CD8-positive, alpha-beta memory T cell (primary cell): ENCODE measurements at regions not wholly inside any gene's neighbourhood (a gene's known extent, or its start where the extent isn't known, plus 50 kb on each side); places are given as distances from the start of the nearest gene placed in this dataset.
A peak's percentile ranks its signal among the peaks of the same experiment; 100 is the strongest.
"Not testable (repeated sequence)": the region's sequence is repeated elsewhere in the genome, so short reads cannot be mapped to it uniquely, and the experiment has no call there.

Experiments
- CTCF ChIA-PET: fragments of 350-600 bp; sonication (Branson Sonifier 250); formaldehyde crosslinking; loops from one replicate; lab custom pipeline; 2021; ENCODE audit warnings: antibody characterized with exemption; lab: Charles Lee
- POLR2A ChIA-PET: fragments of 350-600 bp; sonication (Branson Sonifier 250); formaldehyde crosslinking; loops from one replicate; lab custom pipeline; 2021; ENCODE audit warnings: antibody characterized with exemption; lab: Charles Lee
- DNase-seq, 5 donors: peaks; one replicate each; pipeline versions ENCODE4 v3.0.0 to v3.0.0-alpha.2; 2020 to 2022; ENCODE audit warnings: mixed read lengths in 1 of 5
- H3K27ac ChIP-seq: one replicate; pipeline ENCODE4 v1.7.0; 2013; ENCODE audit warnings: low read depth, mild to moderate bottlenecking, low read length, moderate library complexity
- H3K27me3 ChIP-seq: 2 replicates; pipeline ENCODE4 v1.7.0; 2013; ENCODE audit warnings: low read length, mild to moderate bottlenecking; ENCODE audit not compliant: insufficient read depth, poor library complexity, severe bottlenecking
- H3K36me3 ChIP-seq: 2 replicates; pipeline ENCODE4 v1.7.0; 2013; ENCODE audit warnings: mild to moderate bottlenecking, low read length, moderate library complexity; ENCODE audit not compliant: insufficient read depth
- H3K4me1 ChIP-seq: 2 replicates; pipeline ENCODE4 v1.7.0; 2013; ENCODE audit warnings: mild to moderate bottlenecking, low read length, moderate library complexity; ENCODE audit not compliant: insufficient read depth
- H3K4me3 ChIP-seq: 2 replicates; pipeline ENCODE4 v1.7.0; 2013; ENCODE audit warnings: mild to moderate bottlenecking, low read length
- H3K9me3 ChIP-seq: 2 replicates; pipeline ENCODE4 v1.7.0; 2013; ENCODE audit warnings: mild to moderate bottlenecking, low read length
- H3K27ac Mint-ChIP-seq, 8 donors: one replicate each; pipeline ENCODE4 v1.8.0; 2020 to 2021; ENCODE audit warnings: mixed read lengths in 8 of 8, mild to moderate bottlenecking in 6 of 8, inconsistent platforms in 3 of 8, moderate library complexity in 3 of 8
- H3K27me3 Mint-ChIP-seq, 2 donors: one replicate each; pipeline ENCODE4 v1.8.0; 2020 to 2021; ENCODE audit warnings: mixed read lengths in 2 of 2, mild to moderate bottlenecking in 1 of 2, moderate library complexity in 1 of 2
- H3K36me3 Mint-ChIP-seq, 3 donors: one replicate each; pipeline ENCODE4 v1.8.0; 2020 to 2021; ENCODE audit warnings: mixed read lengths in 3 of 3, inconsistent platforms in 1 of 3, mild to moderate bottlenecking in 1 of 3
- H3K4me1 Mint-ChIP-seq, 3 donors: one replicate each; pipeline ENCODE4 v1.8.0; 2020 to 2021; ENCODE audit warnings: mixed read lengths in 3 of 3, inconsistent platforms in 1 of 3, mild to moderate bottlenecking in 1 of 3
- H3K4me3 Mint-ChIP-seq, 7 donors: one replicate each; pipeline ENCODE4 v1.8.0; 2020 to 2021; ENCODE audit warnings: mixed read lengths in 7 of 7, mild to moderate bottlenecking in 6 of 7, moderate library complexity in 4 of 7, inconsistent platforms in 2 of 7
- H3K9me3 Mint-ChIP-seq, 5 donors: one replicate each; pipeline ENCODE4 v1.8.0; 2020 to 2022; ENCODE audit warnings: mixed read lengths in 5 of 5, mild to moderate bottlenecking in 3 of 5, moderate library complexity in 2 of 5, inconsistent platforms in 1 of 5

- Mint-ChIP-seq H3K4me1 (peaks cover 29 to 50% (median 38%) of the 10 kb centered on the region in 3 donors), H3K27ac (peak overlapping the region in 7 of 8 donors; percentile 61 to 89 (median 79)), H3K4me3 (peak overlapping the region in 4 of 7 donors; percentile 41 to 85 (median 58)), H3K27me3 (peaks cover 7 to 15% of the 10 kb centered on the region in 2 donors)
- DNase-seq: peak; percentile 29 to 67 (median 58)
- POLR2A ChIA-PET, H3K4me3 ChIP-seq, H3K27ac ChIP-seq, H3K36me3 Mint-ChIP-seq, H3K9me3 Mint-ChIP-seq, H3K9me3 ChIP-seq, H3K36me3 ChIP-seq, H3K27me3 ChIP-seq: not testable (repeated sequence)
- peaks cover 35% of the 10 kb centered on the region for H3K4me1 ChIP-seq
- CTCF ChIA-PET: interaction anchor here (1.2 to 3.6 kb wide), 7 partner anchors 13 to 61 kb away, joined by 3 to 31 read pairs (median 6); no protein-coding TSS in a partner anchor
Measured at GRCh38 chr14:106006043-106006442, 479.7 kb downstream of the TMEM121 start.

- H3K4me3 ChIP-seq, H3K36me3 Mint-ChIP-seq, H3K4me3 Mint-ChIP-seq, H3K36me3 ChIP-seq, POLR2A ChIA-PET, H3K27ac Mint-ChIP-seq, DNase-seq, H3K9me3 Mint-ChIP-seq, H3K27me3 ChIP-seq, H3K27ac ChIP-seq, H3K9me3 ChIP-seq: not testable (repeated sequence)
- Mint-ChIP-seq H3K4me1 (peaks cover 28 to 52% (median 38%) of the 10 kb centered on the region in 3 donors), H3K27me3 (peaks cover 7 to 13% of the 10 kb centered on the region in 2 donors)
- CTCF ChIA-PET: interaction anchor here (0.8 to 3.6 kb wide), 4 partner anchors 12 to 149 kb away, joined by 3 to 31 read pairs (median 6); no protein-coding TSS in a partner anchor
- peaks cover 32% of the 10 kb centered on the region for H3K4me1 ChIP-seq
Measured at GRCh38 chr14:106006716-106007115, 480.3 kb downstream of the TMEM121 start.

- Histone ChIP-seq H3K27me3 (no peaks in the 10 kb centered on the region), H3K27ac (no peak overlapping the region), H3K9me3 (no peaks in the 10 kb centered on the region), H3K4me1 (peaks cover 22% of the 10 kb centered on the region), H3K36me3 (no peaks in the 10 kb centered on the region), H3K4me3 (no peak overlapping the region)
- DNase-seq: no peak
- ChIA-PET CTCF (interaction anchor here (0.9 to 5.2 kb wide), 3 partner anchors 37 to 410 kb away, joined by 4 to 23 read pairs (median 4); no protein-coding TSS in a partner anchor), POLR2A (no interaction called here)
- Mint-ChIP-seq H3K36me3 (peaks cover 0 to 1% (median 0%) of the 10 kb centered on the region in 3 donors), H3K4me1 (peaks cover 14 to 31% (median 18%) of the 10 kb centered on the region in 3 donors), H3K27me3 (peaks cover 16 to 27% of the 10 kb centered on the region in 2 donors), H3K4me3 (no peak overlapping the region), H3K9me3 (peaks cover 0 to 2% (median 0%) of the 10 kb centered on the region in 5 donors), H3K27ac (peak overlapping the region in 1 of 8 donors; percentile 17)
Measured at GRCh38 chr14:106010783-106011182, 484.4 kb downstream of the TMEM121 start.

GRCh38 chr14:106011631-106012360 is 485.4 kb downstream of the TMEM121 start:
- H3K9me3 ChIP-seq, H3K27me3 ChIP-seq, H3K36me3 Mint-ChIP-seq, H3K36me3 ChIP-seq, POLR2A ChIA-PET, H3K4me3 Mint-ChIP-seq, H3K4me3 ChIP-seq, H3K9me3 Mint-ChIP-seq, H3K27ac ChIP-seq: not testable (repeated sequence)
- Mint-ChIP-seq H3K4me1 (peaks cover 10 to 23% (median 13%) of the 10 kb centered on the region in 3 donors), H3K27ac (peak overlapping the region in 1 of 8 donors; percentile 80), H3K27me3 (peaks cover 18 to 33% of the 10 kb centered on the region in 2 donors)
- CTCF ChIA-PET: interaction anchor here (0.6 to 5.2 kb wide), 8 partner anchors 25 to 409 kb away, joined by 3 to 23 read pairs (median 4); no protein-coding TSS in a partner anchor
- H3K4me1 ChIP-seq: peaks cover 12% of the 10 kb centered on the region
- peak; percentile 68 to 84 (median 76) for DNase-seq

- POLR2A ChIA-PET, H3K27me3 ChIP-seq, H3K9me3 ChIP-seq, H3K36me3 Mint-ChIP-seq, DNase-seq, H3K9me3 Mint-ChIP-seq, H3K36me3 ChIP-seq, H3K4me3 ChIP-seq, H3K4me3 Mint-ChIP-seq, H3K27ac ChIP-seq, H3K27ac Mint-ChIP-seq: not testable (repeated sequence)
- CTCF ChIA-PET: interaction anchor here (0.7 to 5.2 kb wide), 5 partner anchors 26 to 336 kb away, joined by 3 to 23 read pairs (median 4); no protein-coding TSS in a partner anchor
- H3K4me1 ChIP-seq: peaks cover 12% of the 10 kb centered on the region
- Mint-ChIP-seq H3K4me1 (peaks cover 10 to 23% (median 13%) of the 10 kb centered on the region in 3 donors), H3K27me3 (peaks cover 18 to 36% of the 10 kb centered on the region in 2 donors)
Measured at GRCh38 chr14:106012361-106012725, 486.0 kb downstream of the TMEM121 start.

- H3K4me3 Mint-ChIP-seq: no peak overlapping the region
- DNase-seq: peak in 1 of 5 donors; percentile 20
- Histone ChIP-seq H3K9me3 (no peaks in the 10 kb centered on the region), H3K4me1 (peaks cover 12% of the 10 kb centered on the region), H3K36me3 (no peaks in the 10 kb centered on the region), H3K27ac (no peak overlapping the region), H3K4me3 (no peak overlapping the region), H3K27me3 (no peaks in the 10 kb centered on the region)
- POLR2A ChIA-PET: no interaction called here
- H3K9me3 Mint-ChIP-seq: peaks cover 0 to 2% (median 0%) of the 10 kb centered on the region in 5 donors
- H3K4me1 Mint-ChIP-seq: peaks cover 10 to 18% (median 13%) of the 10 kb centered on the region in 3 donors
- H3K27ac Mint-ChIP-seq: peak overlapping the region in 6 of 8 donors; percentile 12 to 94 (median 57)
- H3K27me3 Mint-ChIP-seq: peaks cover 10 to 37% of the 10 kb centered on the region in 2 donors
- CTCF ChIA-PET: no interaction called here
- H3K36me3 Mint-ChIP-seq: no peaks in the 10 kb centered on the region
Measured at GRCh38 chr14:106013879-106014376, 487.5 kb downstream of the TMEM121 start.

- H3K36me3 Mint-ChIP-seq, H3K27ac Mint-ChIP-seq, H3K27ac ChIP-seq, H3K4me3 Mint-ChIP-seq, H3K9me3 ChIP-seq, H3K9me3 Mint-ChIP-seq, H3K27me3 ChIP-seq, H3K4me3 ChIP-seq, H3K36me3 ChIP-seq, DNase-seq, POLR2A ChIA-PET: not testable (repeated sequence)
- H3K4me1 ChIP-seq: peaks cover 12% of the 10 kb centered on the region
- Mint-ChIP-seq H3K4me1 (peaks cover 8 to 14% (median 11%) of the 10 kb centered on the region in 3 donors), H3K27me3 (peaks cover 13 to 54% of the 10 kb centered on the region in 2 donors)
- CTCF ChIA-PET: interaction anchor here (1.2 kb wide), 1 partner anchor 8 kb away, joined by 3 read pairs; no protein-coding TSS in a partner anchor
Measured at GRCh38 chr14:106017952-106018351, 491.6 kb downstream of the TMEM121 start.

GRCh38 chr14:106021832-106022231 is 495.4 kb downstream of the TMEM121 start:
- DNase-seq: no peak
- ChIA-PET CTCF (interaction anchor here (1.2 kb wide), 1 partner anchor 16 kb away, joined by 3 read pairs; no protein-coding TSS in a partner anchor), POLR2A (no interaction called here)
- no peaks in the 10 kb centered on the region for H3K9me3 ChIP-seq
- peaks cover 0 to 21% (median 13%) of the 10 kb centered on the region in 3 donors for H3K4me1 Mint-ChIP-seq
- H3K4me1 ChIP-seq: peaks cover 18% of the 10 kb centered on the region
- no peak overlapping the region for H3K27ac ChIP-seq
- H3K27me3 Mint-ChIP-seq: peaks cover 9 to 43% of the 10 kb centered on the region in 2 donors
- peaks cover 0 to 5% (median 3%) of the 10 kb centered on the region in 5 donors for H3K9me3 Mint-ChIP-seq
- H3K27ac Mint-ChIP-seq: no peak overlapping the region
- H3K27me3 ChIP-seq: no peaks in the 10 kb centered on the region
- H3K36me3 ChIP-seq: no peaks in the 10 kb centered on the region
- peaks cover 0 to 6% (median 0%) of the 10 kb centered on the region in 3 donors for H3K36me3 Mint-ChIP-seq
- H3K4me3 Mint-ChIP-seq: no peak overlapping the region
- H3K4me3 ChIP-seq: no peak overlapping the region
